T1000 (cell line): ENCODE measurements at regions not wholly inside any gene's neighbourhood (a gene's known extent, or its start where the extent isn't known, plus 50 kb on each side); places are given as distances from the start of the nearest gene placed in this dataset.

Experiments
- DNase-seq: peaks from one replicate; lab custom pipeline; 2025; ENCODE audit warnings: mixed read lengths; lab: John Stamatoyannopoulos, UW

- no peak for DNase-seq
These were observed 433.7 kb upstream of the TPK1 start for GRCh38 chr7:145269418-145270161.

- DNase-seq, result no peak
These were observed 429.3 kb upstream of the TPK1 start for GRCh38 chr7:145265180-145265579.

GRCh38 chr7:145263886-145264285 lies 428.0 kb upstream of the TPK1 start:
- DNase-seq, result no peak

GRCh38 chr7:145252031-145252430 lies 416.2 kb upstream of the TPK1 start:
- DNase-seq, result no peak

- no peak for DNase-seq
These were observed 388.9 kb upstream of the TPK1 start for GRCh38 chr7:145224775-145225174.

- DNase-seq, result no peak
These were observed 383.6 kb upstream of the TPK1 start for GRCh38 chr7:145219461-145219860.

- no peak for DNase-seq
These were observed 381.0 kb upstream of the TPK1 start for GRCh38 chr7:145216866-145217265.

GRCh38 chr7:145212050-145212449 lies 376.2 kb upstream of the TPK1 start:
- DNase-seq, result no peak

GRCh38 chr7:145211211-145211610 lies 375.4 kb upstream of the TPK1 start:
- DNase-seq, result no peak

- DNase-seq, result no peak
These were observed 358.1 kb upstream of the TPK1 start for GRCh38 chr7:145193951-145194350.

GRCh38 chr7:145184956-145185355 lies 349.1 kb upstream of the TPK1 start:
- DNase-seq, result no peak

GRCh38 chr7:145183069-145183468 lies 347.2 kb upstream of the TPK1 start:
- no peak for DNase-seq

GRCh38 chr7:145175366-145175765 lies 339.5 kb upstream of the TPK1 start:
- peak; percentile 11 for DNase-seq

- no peak for DNase-seq
These were observed 334.1 kb upstream of the TPK1 start for GRCh38 chr7:145169908-145170307.

GRCh38 chr7:145168879-145169278 lies 333.0 kb upstream of the TPK1 start:
- DNase-seq, result no peak

- no peak for DNase-seq
These were observed 332.6 kb upstream of the TPK1 start for GRCh38 chr7:145168427-145168826.

- no peak for DNase-seq
These were observed 321.0 kb upstream of the TPK1 start for GRCh38 chr7:145156834-145157233.

- DNase-seq, result no peak
These were observed 316.7 kb upstream of the TPK1 start for GRCh38 chr7:145152589-145152988.

- no peak for DNase-seq
These were observed 315.8 kb upstream of the TPK1 start for GRCh38 chr7:145151676-145152075.

GRCh38 chr7:145147865-145148264 lies 312.0 kb upstream of the TPK1 start:
- no peak for DNase-seq

GRCh38 chr7:145143685-145144084 lies 307.8 kb upstream of the TPK1 start:
- DNase-seq, result no peak

GRCh38 chr7:145134377-145134776 lies 298.5 kb upstream of the TPK1 start:
- no peak for DNase-seq

- DNase-seq, result no peak
These were observed 287.6 kb upstream of the TPK1 start for GRCh38 chr7:145123502-145123901.

- DNase-seq, result peak; percentile 18
These were observed 270.1 kb upstream of the TPK1 start for GRCh38 chr7:145106001-145106400.
